Heart left ventricle (tissue), 13 donors: ENCODE measurements at regions not wholly inside any gene's neighbourhood (a gene's known extent, or its start where the extent isn't known, plus 50 kb on each side); places are given as distances from the start of the nearest gene placed in this dataset.

ENCODE experiments used
- POLR2A ChIP-seq, 2 donors: fragments of 450-650 bp; IDR thresholded peaks; one replicate each; pipeline ENCODE4 v1.6.1; 2017; ENCODE audit warnings: antibody characterized with exemption in 2 of 2, mild to moderate bottlenecking in 2 of 2, moderate library complexity in 2 of 2
- TF ChIP-seq, protein P1 (sequence below), 12 donors: fragments of 200-600 bp; sonication (generic) in 4 of 12; IDR thresholded peaks; one replicate each; pipeline versions ENCODE4 v1.5.0 to v1.8.0; 2018 to 2022; ENCODE audit warnings: antibody characterized with exemption in 12 of 12, mild to moderate bottlenecking in 5 of 12
- donor health status: ischemic (EF 13 %, LVEDD 7.1; RV severe dilation, severe dysfunction).
- donor health status: DM: no; HTN: yes; CAD: no.
- donor health status: DM: no; HTN: no; CAD: no.
- donor health status: ischemic (EF 25% LVEDD 6.9; RV normal size, moderate dysfunction).
- donor health status: ischemic (EF 25% LVEDD 5.7; RV mildly dilated, moderate dysfunction).
- donor health status: ischemic (EF 35%, LVEDD 5.7; RV mildly dilated, moderate dysfunction).
- donor health status: nonischemic (EF 11% LVEDD 7.7; RV severe dilation, severe dysfunction).
- donor health status: DM: yes; HTN: yes; CAD: no.
- donor health status: PGD.
- donor health status: ischemic (EF 29% LVEDD 5.4; RV normal size, mild dysfunction).
- donor health status: nonischemic (EF 23%, LVEDD 6.1; RV moderate dilation, normal function).

DNA sequence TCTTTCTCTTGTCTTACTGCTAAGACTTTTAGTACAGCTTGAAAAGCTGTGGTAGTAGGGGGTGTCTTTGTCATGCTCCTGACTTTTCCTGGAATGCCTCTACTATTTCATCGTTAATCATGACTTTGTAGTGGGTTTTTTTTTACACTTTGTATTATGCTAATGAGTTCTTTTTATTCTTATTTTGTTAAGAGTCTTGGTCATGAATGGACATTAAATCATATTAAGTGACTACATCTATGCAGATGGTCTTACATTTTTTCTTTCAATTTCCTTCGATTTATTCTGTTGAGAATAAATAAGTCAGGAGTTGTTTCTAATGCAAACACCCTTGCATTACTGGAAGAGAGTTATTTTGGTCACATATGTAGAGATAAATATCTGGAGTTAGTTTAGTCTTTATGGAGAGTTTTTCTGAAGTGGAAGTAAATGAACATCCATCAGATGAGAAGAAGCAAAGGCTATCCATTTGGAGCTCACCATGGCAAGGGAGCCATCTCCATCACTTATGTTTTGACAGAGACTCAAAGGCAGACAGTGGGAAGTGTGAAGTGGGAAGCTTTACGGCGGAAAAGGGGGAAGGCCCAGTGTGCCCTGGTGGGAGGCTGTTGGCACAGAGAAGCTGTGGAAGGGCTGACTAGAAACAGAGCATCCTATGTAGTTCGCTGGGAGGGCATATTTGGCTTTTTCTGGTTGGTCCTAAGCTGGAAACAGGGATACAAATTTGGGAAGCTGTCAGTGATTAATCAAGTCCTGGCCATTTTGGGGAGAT is 73.1 kb upstream of the PRR23E start:
- TF ChIP-seq, protein P1, sequence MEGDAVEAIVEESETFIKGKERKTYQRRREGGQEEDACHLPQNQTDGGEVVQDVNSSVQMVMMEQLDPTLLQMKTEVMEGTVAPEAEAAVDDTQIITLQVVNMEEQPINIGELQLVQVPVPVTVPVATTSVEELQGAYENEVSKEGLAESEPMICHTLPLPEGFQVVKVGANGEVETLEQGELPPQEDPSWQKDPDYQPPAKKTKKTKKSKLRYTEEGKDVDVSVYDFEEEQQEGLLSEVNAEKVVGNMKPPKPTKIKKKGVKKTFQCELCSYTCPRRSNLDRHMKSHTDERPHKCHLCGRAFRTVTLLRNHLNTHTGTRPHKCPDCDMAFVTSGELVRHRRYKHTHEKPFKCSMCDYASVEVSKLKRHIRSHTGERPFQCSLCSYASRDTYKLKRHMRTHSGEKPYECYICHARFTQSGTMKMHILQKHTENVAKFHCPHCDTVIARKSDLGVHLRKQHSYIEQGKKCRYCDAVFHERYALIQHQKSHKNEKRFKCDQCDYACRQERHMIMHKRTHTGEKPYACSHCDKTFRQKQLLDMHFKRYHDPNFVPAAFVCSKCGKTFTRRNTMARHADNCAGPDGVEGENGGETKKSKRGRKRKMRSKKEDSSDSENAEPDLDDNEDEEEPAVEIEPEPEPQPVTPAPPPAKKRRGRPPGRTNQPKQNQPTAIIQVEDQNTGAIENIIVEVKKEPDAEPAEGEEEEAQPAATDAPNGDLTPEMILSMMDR (IDR thresholded peaks at IDR 0.05) = no peak
- TF ChIP-seq POLR2A (IDR thresholded peaks at IDR 0.05) = no peak
